ENCODE measurements at regions not wholly inside any gene's neighbourhood (a gene's known extent, or its start where the extent isn't known, plus 50 kb on each side); places are given as distances from the start of the nearest gene placed in this dataset.

DNA sequence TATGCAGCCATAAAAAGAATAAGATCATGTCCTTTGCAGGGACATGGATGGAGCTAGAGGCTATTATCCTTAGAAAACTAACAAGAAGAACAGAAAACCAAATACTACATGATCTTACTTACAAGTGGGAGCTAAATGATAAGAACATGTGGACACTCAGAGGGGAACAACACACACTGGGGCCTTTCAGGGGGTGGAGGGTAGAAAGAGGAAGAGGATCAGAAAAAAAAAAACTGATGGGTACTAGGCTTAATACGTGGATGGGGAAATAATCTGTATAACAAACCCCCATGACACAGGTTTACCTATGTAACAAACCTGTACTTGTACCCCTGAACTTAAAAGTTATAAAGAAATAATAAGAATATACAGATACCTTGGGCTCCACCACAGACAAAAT lies 514.2 kb downstream of the ARL4A start:
- Histone ChIP-seq H3K4me3 (IDR thresholded peaks at IDR 0.05; ENCODE audit: insufficient read depth, low read depth, low read length) (no peak overlapping the region), H3K27ac (no peak overlapping the region), H3K36me3 (ENCODE audit: insufficient read depth) (no peaks in the 10 kb centered on the region), H3K4me2 (no peak overlapping the region), H3K9ac (no peak overlapping the region), H3K27me3 (ENCODE audit: insufficient read depth, low read depth) (no peaks in the 10 kb centered on the region), H3K4me1 (ENCODE audit: low read depth, poor library complexity, severe bottlenecking) (no peaks in the 10 kb centered on the region), H4K20me1 (ENCODE audit: insufficient read depth) (no peaks in the 10 kb centered on the region), H3K79me2 (ENCODE audit: insufficient read depth, low read depth) (no peaks in the 10 kb centered on the region), H2AFZ (ENCODE audit: low read depth) (no peak overlapping the region)
- TF ChIP-seq, protein P1, sequence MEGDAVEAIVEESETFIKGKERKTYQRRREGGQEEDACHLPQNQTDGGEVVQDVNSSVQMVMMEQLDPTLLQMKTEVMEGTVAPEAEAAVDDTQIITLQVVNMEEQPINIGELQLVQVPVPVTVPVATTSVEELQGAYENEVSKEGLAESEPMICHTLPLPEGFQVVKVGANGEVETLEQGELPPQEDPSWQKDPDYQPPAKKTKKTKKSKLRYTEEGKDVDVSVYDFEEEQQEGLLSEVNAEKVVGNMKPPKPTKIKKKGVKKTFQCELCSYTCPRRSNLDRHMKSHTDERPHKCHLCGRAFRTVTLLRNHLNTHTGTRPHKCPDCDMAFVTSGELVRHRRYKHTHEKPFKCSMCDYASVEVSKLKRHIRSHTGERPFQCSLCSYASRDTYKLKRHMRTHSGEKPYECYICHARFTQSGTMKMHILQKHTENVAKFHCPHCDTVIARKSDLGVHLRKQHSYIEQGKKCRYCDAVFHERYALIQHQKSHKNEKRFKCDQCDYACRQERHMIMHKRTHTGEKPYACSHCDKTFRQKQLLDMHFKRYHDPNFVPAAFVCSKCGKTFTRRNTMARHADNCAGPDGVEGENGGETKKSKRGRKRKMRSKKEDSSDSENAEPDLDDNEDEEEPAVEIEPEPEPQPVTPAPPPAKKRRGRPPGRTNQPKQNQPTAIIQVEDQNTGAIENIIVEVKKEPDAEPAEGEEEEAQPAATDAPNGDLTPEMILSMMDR (conservative IDR thresholded peaks at IDR 0.05; ENCODE audit: low read depth, low read length) = no peak

DNA sequence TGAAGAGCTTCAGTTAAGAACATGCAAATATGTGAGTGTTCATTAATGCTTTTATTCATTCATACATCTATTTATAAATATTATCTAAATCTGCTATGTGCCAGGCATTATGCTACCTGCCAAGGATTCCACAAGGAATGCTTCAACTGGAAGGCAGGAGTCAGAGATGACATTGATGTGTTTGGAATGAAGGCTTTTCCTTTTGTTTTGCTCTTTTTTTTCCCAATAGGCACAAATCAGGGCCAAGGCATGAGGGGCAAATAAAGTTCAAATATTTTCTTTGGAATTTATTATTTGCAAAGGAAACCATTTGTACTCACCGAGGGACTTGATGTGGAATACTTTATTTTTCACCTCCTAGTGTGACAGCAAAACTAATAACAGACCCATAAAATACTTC lies 530.3 kb downstream of the ARL4A start:
- H4K20me1 ChIP-seq (ENCODE audit: insufficient read depth) = no peaks in the 10 kb centered on the region
- no peaks in the 10 kb centered on the region for H3K27me3 ChIP-seq (ENCODE audit: insufficient read depth, low read depth)
- H3K4me2 ChIP-seq = no peak overlapping the region
- no peaks in the 10 kb centered on the region for H3K36me3 ChIP-seq (ENCODE audit: insufficient read depth)
- H3K9ac ChIP-seq = no peak overlapping the region
- no peaks in the 10 kb centered on the region for H3K79me2 ChIP-seq (ENCODE audit: insufficient read depth, low read depth)
- H3K4me1 ChIP-seq (ENCODE audit: low read depth, poor library complexity, severe bottlenecking) = no peaks in the 10 kb centered on the region
- 0 out of 2 replicates have a peak overlapping the region, but pooled peaks have one; percentile 24 for H2AFZ ChIP-seq (ENCODE audit: low read depth)
- TF ChIP-seq, protein P1 (conservative IDR thresholded peaks at IDR 0.05; ENCODE audit: low read depth, low read length) = no peak
- no peak overlapping the region for H3K27ac ChIP-seq
- H3K4me3 ChIP-seq (IDR thresholded peaks at IDR 0.05; ENCODE audit: insufficient read depth, low read depth, low read length) = no peak overlapping the region

DNA sequence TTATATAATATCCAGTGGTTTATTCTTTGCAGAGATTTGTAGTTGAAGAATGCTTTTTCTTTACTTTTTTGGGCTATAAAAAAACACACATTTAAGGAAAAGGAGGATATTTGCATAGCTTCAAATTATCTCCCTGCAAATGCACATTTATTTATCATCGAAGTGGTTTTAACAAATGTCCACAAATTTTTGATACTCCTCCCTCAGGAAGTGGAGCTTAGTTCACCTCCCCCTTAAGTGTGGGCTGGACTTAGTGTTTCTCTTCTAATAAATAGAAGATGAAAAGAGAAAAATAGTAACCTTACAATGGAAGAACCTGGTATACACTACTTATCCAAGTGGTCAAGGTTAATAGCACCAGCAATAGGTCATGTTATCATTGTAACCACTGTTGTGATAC lies 537.6 kb downstream of the ARL4A start:
- Histone ChIP-seq H3K79me2 (ENCODE audit: insufficient read depth, low read depth) (no peaks in the 10 kb centered on the region), H3K9ac (no peak overlapping the region), H3K36me3 (ENCODE audit: insufficient read depth) (no peaks in the 10 kb centered on the region), H3K27me3 (ENCODE audit: insufficient read depth, low read depth) (no peaks in the 10 kb centered on the region), H3K27ac (no peak overlapping the region), H3K4me2 (no peak overlapping the region), H3K4me1 (ENCODE audit: low read depth, poor library complexity, severe bottlenecking) (no peaks in the 10 kb centered on the region), H2AFZ (ENCODE audit: low read depth) (no peak overlapping the region), H3K4me3 (IDR thresholded peaks at IDR 0.05; ENCODE audit: insufficient read depth, low read depth, low read length) (no peak overlapping the region), H4K20me1 (ENCODE audit: insufficient read depth) (no peaks in the 10 kb centered on the region)
- TF ChIP-seq, protein P1 (conservative IDR thresholded peaks at IDR 0.05; ENCODE audit: low read depth, low read length) = no peak

DNA sequence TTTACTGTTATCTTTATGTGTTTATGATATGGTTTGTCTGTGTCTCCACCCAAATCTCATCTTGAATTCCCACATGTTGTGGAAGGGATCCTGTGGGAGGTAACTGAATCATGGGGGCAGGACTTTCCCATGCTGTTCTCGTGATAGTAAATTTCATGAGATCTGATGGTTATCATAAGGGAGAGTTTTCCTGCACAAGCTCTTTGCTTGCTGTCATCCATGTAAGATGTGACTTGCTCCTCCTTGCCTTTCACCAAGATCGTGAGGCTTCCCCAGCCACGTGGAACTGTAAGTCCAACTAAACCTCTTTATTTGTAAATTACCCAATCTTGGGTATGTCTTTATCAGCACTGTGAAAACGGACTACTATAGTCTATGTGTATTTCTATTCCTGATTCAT lies 539.0 kb downstream of the ARL4A start:
- Histone ChIP-seq H3K36me3 (ENCODE audit: insufficient read depth) (no peaks in the 10 kb centered on the region), H2AFZ (ENCODE audit: low read depth) (no peak overlapping the region), H3K4me3 (IDR thresholded peaks at IDR 0.05; ENCODE audit: insufficient read depth, low read depth, low read length) (no peak overlapping the region), H3K4me2 (no peak overlapping the region), H3K79me2 (ENCODE audit: insufficient read depth, low read depth) (no peaks in the 10 kb centered on the region), H3K9ac (no peak overlapping the region), H4K20me1 (ENCODE audit: insufficient read depth) (no peaks in the 10 kb centered on the region), H3K27me3 (ENCODE audit: insufficient read depth, low read depth) (no peaks in the 10 kb centered on the region), H3K27ac (no peak overlapping the region), H3K4me1 (ENCODE audit: low read depth, poor library complexity, severe bottlenecking) (no peaks in the 10 kb centered on the region)
- TF ChIP-seq, protein P1 (conservative IDR thresholded peaks at IDR 0.05; ENCODE audit: low read depth, low read length) = no peak

Data from KMS-11 (cell line).